Activated CD4-positive, alpha-beta T cell treated with anti-CD3 and anti-CD28 coated beads for 4 hours (primary cell): ENCODE measurements at regions not wholly inside any gene's neighbourhood (a gene's known extent, or its start where the extent isn't known, plus 50 kb on each side); places are given as distances from the start of the nearest gene placed in this dataset.

Experiments
- DNase-seq, 2 donors: peaks; one replicate each; pipeline ENCODE4 v3.0.0-alpha.2; 2020

GRCh38 chr6:169898788-169899480, 147.5 kb downstream of the ERMARD start:
- no peak for DNase-seq

- DNase-seq = no peak
Measured at GRCh38 chr6:169897601-169898358, 146.4 kb downstream of the ERMARD start.

GRCh38 chr6:169896826-169897456, 145.5 kb downstream of the ERMARD start:
- no peak for DNase-seq

GRCh38 chr6:169895926-169896761, 144.7 kb downstream of the ERMARD start:
- DNase-seq = no peak

- no peak for DNase-seq
Measured at GRCh38 chr6:169895000-169895759, 143.8 kb downstream of the ERMARD start.

- DNase-seq = no peak
Measured at GRCh38 chr6:169894377-169894960, 143.0 kb downstream of the ERMARD start.

GRCh38 chr6:169893624-169894023, 142.2 kb downstream of the ERMARD start:
- DNase-seq = no peak

GRCh38 chr6:169891846-169892245, 140.4 kb downstream of the ERMARD start:
- DNase-seq = no peak

GRCh38 chr6:169891421-169891820, 140.0 kb downstream of the ERMARD start:
- DNase-seq = no peak

- DNase-seq = no peak
Measured at GRCh38 chr6:169890901-169891300, 139.5 kb downstream of the ERMARD start.

GRCh38 chr6:169890049-169890448, 138.6 kb downstream of the ERMARD start:
- no peak for DNase-seq

- DNase-seq = no peak
Measured at GRCh38 chr6:169887529-169888140, 136.2 kb downstream of the ERMARD start.

- no peak for DNase-seq
Measured at GRCh38 chr6:169886631-169887227, 135.3 kb downstream of the ERMARD start.

GRCh38 chr6:169885831-169886230, 134.4 kb downstream of the ERMARD start:
- DNase-seq = no peak

GRCh38 chr6:169885131-169885530, 133.7 kb downstream of the ERMARD start:
- DNase-seq = no peak

GRCh38 chr6:169884158-169884557, 132.7 kb downstream of the ERMARD start:
- DNase-seq = no peak

GRCh38 chr6:169883316-169883715, 131.9 kb downstream of the ERMARD start:
- no peak for DNase-seq

GRCh38 chr6:169881976-169882375, 130.6 kb downstream of the ERMARD start:
- no peak for DNase-seq

GRCh38 chr6:169881398-169881797, 130.0 kb downstream of the ERMARD start:
- DNase-seq = no peak

GRCh38 chr6:169880516-169880915, 129.1 kb downstream of the ERMARD start:
- no peak for DNase-seq

- DNase-seq = no peak
Measured at GRCh38 chr6:169869301-169869700, 117.9 kb downstream of the ERMARD start.
